ENCODE measurements at regions not wholly inside any gene's neighbourhood (a gene's known extent, or its start where the extent isn't known, plus 50 kb on each side); places are given as distances from the start of the nearest gene placed in this dataset.

DNA sequence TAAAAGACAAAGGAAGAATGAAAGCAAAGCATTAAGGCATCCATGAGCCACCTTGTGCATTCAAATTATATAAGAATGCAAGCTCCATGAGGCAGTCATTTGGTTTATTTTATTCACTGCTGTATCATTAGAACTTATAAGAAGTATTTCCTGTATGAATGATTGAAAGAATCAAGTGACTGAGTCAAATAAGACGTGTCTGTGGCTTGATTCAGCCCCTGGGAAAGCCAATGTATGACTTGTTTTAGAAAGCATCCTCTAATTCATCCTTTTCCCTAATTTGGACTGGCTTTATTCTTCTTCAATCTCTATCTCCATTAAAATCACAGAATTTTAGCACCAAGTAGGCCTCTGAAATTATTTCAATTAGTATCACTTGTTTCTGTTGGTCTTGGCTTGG, 461.1 kb downstream of the LPIN1 start:
- TF ChIP-seq POLR2AphosphoS5 (IDR thresholded peaks at IDR 0.05) (no peak), CTCF (IDR thresholded peaks at IDR 0.05) (no peak), POLR2A (IDR thresholded peaks at IDR 0.05) (no peak), EP300 (IDR thresholded peaks at IDR 0.05) (no peak)

Data from suprapubic skin (tissue), 4 donors.